SJCRH30 (cell line): ENCODE measurements at regions not wholly inside any gene's neighbourhood (a gene's known extent, or its start where the extent isn't known, plus 50 kb on each side); places are given as distances from the start of the nearest gene placed in this dataset.
A peak's percentile ranks its signal among the peaks of the same experiment; 100 is the strongest.
"Not testable (repeated sequence)": the region's sequence is repeated elsewhere in the genome, so short reads cannot be mapped to it uniquely, and the experiment has no call there.

Source experiments
- DNase-seq, 2 experiments: peaks; one replicate each; pipeline ENCODE4 v3.0.0-alpha.2; 2015 to 2020
- H3K27ac ChIP-seq: fragments of 250-450 bp; sonication (Bioruptor Pico); 2 replicates; pipeline ENCODE4 v1.5.1; 2020; ENCODE audit warnings: mild to moderate bottlenecking, moderate library complexity
- H3K27me3 ChIP-seq: fragments of 250-450 bp; sonication (Bioruptor Pico); 2 replicates; pipeline ENCODE4 v1.5.1; 2020; ENCODE audit warnings: mild to moderate bottlenecking, moderate library complexity
- H3K36me3 ChIP-seq: fragments of 250-450 bp; sonication (Bioruptor Pico); 2 replicates; pipeline ENCODE4 v1.5.1; 2020; ENCODE audit warnings: mild to moderate bottlenecking, moderate library complexity
- H3K4me1 ChIP-seq: fragments of 250-450 bp; sonication (Bioruptor Pico); 2 replicates; pipeline ENCODE4 v1.5.1; 2020; ENCODE audit warnings: mild to moderate bottlenecking, moderate library complexity
- H3K4me3 ChIP-seq: fragments of 250-450 bp; sonication (Bioruptor Pico); 2 replicates; pipeline ENCODE4 v1.5.1; 2020; ENCODE audit warnings: mild to moderate bottlenecking, moderate library complexity
- H3K9me3 ChIP-seq: fragments of 250-450 bp; sonication (Bioruptor Pico); replicated peaks from 2 replicates; pipeline ENCODE4 v1.5.1; 2020; ENCODE audit warnings: mild to moderate bottlenecking, moderate library complexity

DNA sequence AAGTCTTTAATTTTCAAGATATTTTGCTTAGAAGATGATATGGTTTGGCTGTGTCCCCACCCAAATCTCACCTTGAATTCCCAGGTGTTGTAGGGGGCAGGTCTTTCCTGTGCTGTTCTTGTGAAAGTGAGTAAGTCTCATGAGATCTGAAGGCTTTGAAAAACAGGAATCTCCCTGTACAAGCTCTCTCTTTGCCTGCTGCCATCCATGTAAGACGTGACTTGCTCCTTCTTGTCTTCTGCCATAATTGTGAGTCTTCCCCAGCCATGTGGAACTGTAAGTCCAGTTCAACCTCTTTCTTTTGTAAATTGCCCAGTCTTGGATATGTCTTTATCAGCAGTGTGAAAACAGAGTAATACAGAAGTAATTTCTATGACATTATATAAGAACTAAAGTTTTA lies 1255.2 kb upstream of the LRRTM3 start:
- DNase-seq, result not testable (repeated sequence)

DNA sequence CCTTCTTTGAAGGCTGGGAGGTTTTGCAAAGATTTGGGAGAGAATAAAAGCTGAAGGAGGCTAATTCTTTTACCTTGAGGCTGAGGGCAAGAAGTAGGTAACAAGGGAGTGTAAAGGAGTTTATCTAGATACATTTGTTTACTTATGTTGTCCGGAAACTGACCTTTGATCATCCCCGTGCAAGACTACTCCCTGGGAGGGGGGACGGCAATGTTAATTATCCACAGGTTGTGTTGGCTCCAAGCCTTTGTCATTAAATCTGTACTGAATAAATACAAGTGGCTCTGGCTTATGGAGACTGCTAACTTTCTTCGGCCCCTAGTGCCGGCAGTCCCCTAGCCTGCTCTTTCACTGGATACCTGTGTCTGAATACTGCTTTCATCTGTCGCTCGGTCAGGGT lies 1250.6 kb upstream of the LRRTM3 start:
- H3K4me3 ChIP-seq, result no peak overlapping the region
- H3K4me1 ChIP-seq, result peaks cover 5% of the 10 kb centered on the region
- DNase-seq, result no peak
- H3K36me3 ChIP-seq, result no peaks in the 10 kb centered on the region
- H3K9me3 ChIP-seq, result 0 out of 2 replicates have a peak, but pooled peaks cover 3% of the 10 kb centered on the region
- no peak overlapping the region for H3K27ac ChIP-seq
- no peaks in the 10 kb centered on the region for H3K27me3 ChIP-seq

More for the DNA sequence above, 1255.2 kb upstream of the LRRTM3 start:
- H3K4me1 ChIP-seq, H3K27me3 ChIP-seq, H3K4me3 ChIP-seq, H3K36me3 ChIP-seq, H3K9me3 ChIP-seq: not testable (repeated sequence)
- H3K27ac ChIP-seq, result peak overlapping the region; percentile 31

DNA sequence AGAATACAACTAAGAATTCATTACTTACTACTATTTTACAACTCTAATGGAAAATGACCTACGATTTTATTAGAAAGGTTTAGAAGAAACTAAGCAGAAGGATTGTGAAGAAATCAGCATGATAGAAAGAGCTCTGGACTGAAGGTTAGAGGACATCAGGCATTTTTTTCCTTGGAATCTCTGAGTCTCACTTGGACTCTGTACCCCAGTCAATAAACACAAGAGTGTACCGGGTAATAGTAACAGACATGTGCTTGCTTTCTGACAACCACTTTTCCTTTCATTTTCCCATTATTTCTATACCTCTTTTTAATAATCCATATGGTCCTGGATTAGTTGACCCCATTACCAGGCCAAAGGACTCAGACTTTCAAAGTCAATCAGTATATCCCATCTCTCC lies 1240.9 kb upstream of the LRRTM3 start:
- no peak for DNase-seq
- no peak overlapping the region for H3K4me3 ChIP-seq

DNA sequence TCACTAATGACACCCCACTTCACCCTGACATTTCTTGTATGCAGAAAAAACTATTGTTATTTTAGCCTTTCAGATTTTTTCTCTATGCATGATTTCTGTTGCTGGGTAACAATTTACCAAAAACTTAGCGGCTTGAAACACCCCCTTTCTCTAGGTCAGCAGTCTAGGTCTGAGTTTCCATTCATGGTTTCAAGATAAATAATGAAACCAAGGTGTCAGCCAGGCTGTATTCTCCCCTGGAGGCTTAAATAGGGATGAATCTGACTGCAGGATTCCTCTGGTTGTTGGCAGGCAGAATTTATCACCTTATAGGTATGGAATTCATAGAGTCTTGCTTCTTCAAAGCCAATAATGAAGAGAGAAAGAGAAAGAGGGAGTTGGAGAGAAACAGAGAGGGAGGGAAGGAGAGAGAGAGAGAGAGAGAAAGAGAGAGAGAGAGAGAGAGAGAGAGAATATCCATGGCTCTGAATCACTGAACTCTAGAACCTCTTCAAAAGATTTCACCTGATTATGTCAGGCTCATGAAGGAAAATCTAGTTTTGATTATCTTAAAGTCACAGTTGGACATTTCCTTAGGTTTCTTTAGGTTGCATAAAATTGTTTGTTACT lies 1224.6 kb upstream of the LRRTM3 start:
- no peak overlapping the region for H3K27ac ChIP-seq
- DNase-seq, result no peak
- no peaks in the 10 kb centered on the region for H3K36me3 ChIP-seq
- no peaks in the 10 kb centered on the region for H3K9me3 ChIP-seq
- no peaks in the 10 kb centered on the region for H3K27me3 ChIP-seq
- no peaks in the 10 kb centered on the region for H3K4me1 ChIP-seq
- H3K4me3 ChIP-seq, result no peak overlapping the region

More for the DNA sequence above, 1240.9 kb upstream of the LRRTM3 start:
- Histone ChIP-seq H3K27me3 (no peaks in the 10 kb centered on the region), H3K36me3 (no peaks in the 10 kb centered on the region), H3K27ac (no peak overlapping the region), H3K9me3 (no peaks in the 10 kb centered on the region), H3K4me1 (no peaks in the 10 kb centered on the region)

DNA sequence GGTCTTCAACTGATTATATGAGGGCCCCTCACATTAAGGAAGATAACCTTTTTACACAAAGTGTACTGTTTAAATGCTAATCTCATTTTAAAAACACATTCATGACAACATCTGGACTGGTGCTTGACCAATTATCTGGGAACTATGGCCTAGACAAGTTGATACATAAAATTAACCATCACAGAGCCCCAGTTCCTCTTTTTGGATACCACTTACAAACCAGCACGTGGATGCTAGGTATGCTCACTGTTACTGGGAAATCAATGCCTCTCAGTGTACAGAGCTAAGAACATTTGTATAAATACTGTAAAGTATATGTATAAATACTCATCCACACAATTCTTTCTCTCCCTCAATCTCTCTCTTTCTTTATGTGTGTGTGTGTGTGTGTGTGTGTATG lies 1217.8 kb upstream of the LRRTM3 start:
- no peaks in the 10 kb centered on the region for H3K4me1 ChIP-seq
- no peak overlapping the region for H3K27ac ChIP-seq
- no peaks in the 10 kb centered on the region for H3K9me3 ChIP-seq
- H3K27me3 ChIP-seq, result no peaks in the 10 kb centered on the region
- DNase-seq, result no peak
- no peaks in the 10 kb centered on the region for H3K36me3 ChIP-seq
- H3K4me3 ChIP-seq, result no peak overlapping the region

DNA sequence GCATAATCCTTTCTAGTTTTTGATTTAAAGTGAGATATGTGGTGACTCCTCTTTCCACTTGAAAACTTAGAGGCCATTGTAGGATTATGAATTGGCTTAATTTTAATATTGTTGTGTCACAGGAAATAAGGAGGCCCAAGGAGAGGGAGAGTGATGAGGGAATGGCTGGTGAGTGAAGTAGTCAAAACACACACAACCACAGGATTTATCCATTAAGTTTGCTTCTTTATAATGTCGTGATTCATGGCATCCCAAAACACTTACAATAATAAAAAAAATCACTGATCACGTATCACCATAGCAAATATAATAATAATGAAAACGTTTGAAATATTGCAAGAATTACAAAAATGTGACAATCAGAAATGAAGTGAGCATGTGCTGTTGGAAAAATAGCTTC lies 1215.5 kb upstream of the LRRTM3 start:
- H3K27ac ChIP-seq, result no peak overlapping the region
- no peak for DNase-seq
- no peak overlapping the region for H3K4me3 ChIP-seq
- H3K4me1 ChIP-seq, result no peaks in the 10 kb centered on the region
- H3K9me3 ChIP-seq, result no peaks in the 10 kb centered on the region
- H3K36me3 ChIP-seq, result no peaks in the 10 kb centered on the region
- no peaks in the 10 kb centered on the region for H3K27me3 ChIP-seq

DNA sequence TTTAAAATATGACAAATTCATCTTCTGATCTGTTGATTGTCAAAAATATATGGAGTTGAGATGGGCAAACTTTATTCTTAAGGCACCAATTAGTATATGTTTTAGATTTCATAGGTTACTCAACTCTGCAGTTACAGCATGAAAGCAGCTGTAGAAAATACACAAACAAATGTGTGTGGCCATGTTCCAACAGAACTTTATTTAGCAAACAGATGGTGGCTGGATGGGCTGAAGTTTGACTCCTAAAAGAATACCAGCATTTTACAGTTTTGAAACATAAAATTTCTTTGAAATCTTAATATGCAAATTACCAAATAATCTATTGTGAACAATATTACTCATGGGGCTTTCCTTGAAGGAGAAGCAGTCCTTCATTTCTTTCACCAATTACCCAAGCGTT lies 1206.0 kb upstream of the LRRTM3 start:
- no peaks in the 10 kb centered on the region for H3K9me3 ChIP-seq
- peak overlapping the region; percentile 27; the same call in 1 of the 2 replicates for H3K27ac ChIP-seq
- DNase-seq, result peak; percentile 3 to 18
- no peaks in the 10 kb centered on the region for H3K36me3 ChIP-seq
- peaks cover 14% of the 10 kb centered on the region; the same call in 1 of the 2 replicates for H3K4me1 ChIP-seq
- no peak overlapping the region for H3K4me3 ChIP-seq
- no peaks in the 10 kb centered on the region for H3K27me3 ChIP-seq

DNA sequence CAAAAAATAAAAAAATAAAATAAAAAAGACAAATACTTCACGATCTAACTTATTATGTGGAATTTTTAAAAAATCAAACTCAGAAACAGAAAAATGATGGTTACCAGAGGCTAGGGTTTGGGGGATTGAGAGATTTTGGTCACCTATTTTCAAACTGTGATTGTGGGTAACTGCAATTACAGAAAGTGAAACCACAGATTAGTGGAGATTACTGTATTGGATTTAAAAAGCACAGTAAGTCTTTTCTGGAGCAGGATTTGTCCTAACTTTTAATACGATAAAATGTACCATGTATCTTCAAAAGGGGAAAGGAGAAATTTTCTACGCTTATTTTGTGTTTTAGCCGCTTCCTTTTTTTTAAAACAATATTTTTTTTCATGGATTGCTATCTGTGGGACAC lies 1204.9 kb upstream of the LRRTM3 start:
- H3K27ac ChIP-seq, result no peak overlapping the region
- no peaks in the 10 kb centered on the region for H3K9me3 ChIP-seq
- no peaks in the 10 kb centered on the region for H3K27me3 ChIP-seq
- peak in 1 of 2 experiments; percentile 20 for DNase-seq
- H3K4me3 ChIP-seq, result no peak overlapping the region
- peaks cover 14% of the 10 kb centered on the region; the same call in 1 of the 2 replicates for H3K4me1 ChIP-seq
- H3K36me3 ChIP-seq, result no peaks in the 10 kb centered on the region

DNA sequence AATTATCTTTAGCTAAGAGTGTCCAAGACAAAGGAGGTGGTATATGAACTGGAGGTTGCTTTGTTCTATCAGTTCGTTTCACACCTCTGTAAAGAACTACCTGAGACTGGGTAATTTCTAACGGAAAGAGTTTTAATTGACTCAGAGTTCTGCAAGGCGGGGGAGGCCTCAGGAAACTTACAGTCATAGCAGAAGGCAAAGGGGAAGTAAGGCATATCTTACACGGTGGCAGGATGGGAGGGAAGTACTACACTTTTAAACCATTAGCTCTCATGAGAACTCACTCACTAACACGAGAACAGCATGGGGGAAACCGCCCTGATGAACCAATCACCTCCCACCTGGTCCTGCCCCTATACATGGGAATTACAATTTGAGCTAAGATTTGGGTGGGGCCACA lies 1202.3 kb upstream of the LRRTM3 start:
- no peaks in the 10 kb centered on the region for H3K27me3 ChIP-seq
- no peaks in the 10 kb centered on the region for H3K9me3 ChIP-seq
- H3K4me3 ChIP-seq, result no peak overlapping the region

DNA sequence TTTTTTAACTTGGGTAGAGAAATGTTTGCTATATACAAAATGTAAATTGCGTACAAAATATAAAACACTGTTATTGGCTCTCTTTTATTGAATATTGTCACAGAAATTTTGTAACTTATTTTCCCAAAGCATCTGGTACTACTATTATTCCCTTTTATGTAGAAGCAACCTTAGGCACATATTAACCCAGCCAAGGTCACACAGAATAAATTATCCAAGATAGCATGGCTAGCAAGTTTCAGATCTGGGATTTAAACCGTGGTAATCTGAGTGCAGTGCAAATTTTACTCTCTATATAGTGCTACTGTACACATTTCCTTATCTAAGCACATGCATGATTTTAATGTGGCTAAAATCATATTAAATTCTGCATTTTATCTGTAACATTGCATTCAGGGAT lies 1190.5 kb upstream of the LRRTM3 start:
- H3K9me3 ChIP-seq, result no peaks in the 10 kb centered on the region
- H3K27ac ChIP-seq, result no peak overlapping the region
- H3K36me3 ChIP-seq, result no peaks in the 10 kb centered on the region
- H3K27me3 ChIP-seq, result no peaks in the 10 kb centered on the region
- H3K4me3 ChIP-seq, result no peak overlapping the region
- H3K4me1 ChIP-seq, result no peaks in the 10 kb centered on the region
- no peak for DNase-seq

More for the DNA sequence above, 1202.3 kb upstream of the LRRTM3 start:
- no peaks in the 10 kb centered on the region for H3K36me3 ChIP-seq
- H3K4me1 ChIP-seq, result peaks cover 14% of the 10 kb centered on the region; the same call in 1 of the 2 replicates
- H3K27ac ChIP-seq, result no peak overlapping the region
- DNase-seq, result no peak

DNA sequence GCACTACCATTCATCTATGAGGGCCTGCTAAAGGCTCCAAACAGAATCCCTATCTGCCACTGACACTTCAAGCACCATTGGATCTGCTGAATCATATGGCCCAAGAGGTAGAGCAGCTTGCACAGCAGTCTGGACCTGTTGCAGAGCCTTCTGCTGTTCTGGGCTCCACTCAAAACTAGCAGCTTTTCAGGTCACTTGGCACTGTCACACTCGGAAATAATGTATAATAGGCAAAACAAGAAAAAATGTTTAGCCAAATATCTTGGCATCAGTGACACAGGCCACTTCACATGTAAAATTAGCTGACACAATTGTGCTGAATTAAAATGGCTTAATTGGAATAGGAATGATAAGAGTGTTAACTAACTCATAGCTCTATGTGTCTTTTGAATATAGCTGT lies 1182.9 kb upstream of the LRRTM3 start:
- Histone ChIP-seq H3K36me3 (no peaks in the 10 kb centered on the region), H3K9me3 (no peaks in the 10 kb centered on the region), H3K4me1 (no peaks in the 10 kb centered on the region), H3K27me3 (no peaks in the 10 kb centered on the region), H3K27ac (no peak overlapping the region), H3K4me3 (no peak overlapping the region)
- DNase-seq, result no peak

DNA sequence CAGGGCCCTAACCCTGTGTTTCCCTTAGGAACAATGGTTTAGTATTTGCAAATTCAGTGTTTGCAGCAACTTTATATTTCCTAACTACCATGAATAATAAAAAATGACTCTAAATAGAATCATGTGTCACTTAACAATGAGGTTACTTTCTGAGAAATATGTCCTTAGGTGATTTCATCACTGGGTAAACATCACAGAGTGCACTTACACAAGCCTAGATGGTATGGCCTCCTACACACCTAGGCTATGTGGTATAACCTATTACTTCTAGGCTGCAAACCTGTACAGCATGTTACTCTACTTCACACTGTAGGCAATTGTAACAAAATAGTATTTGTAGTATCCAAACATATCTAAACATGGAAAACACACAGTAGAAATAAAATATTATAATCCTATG lies 1174.6 kb upstream of the LRRTM3 start:
- Histone ChIP-seq H3K27ac (no peak overlapping the region), H3K9me3 (no peaks in the 10 kb centered on the region), H3K4me3 (no peak overlapping the region), H3K36me3 (no peaks in the 10 kb centered on the region), H3K27me3 (no peaks in the 10 kb centered on the region), H3K4me1 (no peaks in the 10 kb centered on the region)
- DNase-seq, result no peak

DNA sequence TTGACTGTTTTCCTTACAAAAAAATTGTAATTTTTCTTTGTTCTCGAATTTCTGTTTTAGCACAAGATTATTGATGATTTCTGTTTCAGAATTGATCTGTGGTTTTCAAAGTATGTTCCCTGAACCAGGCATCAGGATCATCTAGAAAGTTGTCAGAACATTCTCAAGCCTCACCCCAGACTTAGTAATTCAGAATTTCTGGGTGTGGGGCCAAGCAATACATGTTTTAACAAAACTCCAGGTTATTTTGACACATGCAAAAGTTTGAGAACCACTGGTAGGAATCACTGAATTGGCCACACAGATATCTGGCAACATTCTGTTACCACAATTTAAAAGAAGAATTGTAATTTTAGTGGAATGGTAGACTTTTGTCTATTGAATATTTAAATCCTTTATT lies 1173.9 kb upstream of the LRRTM3 start:
- no peaks in the 10 kb centered on the region for H3K9me3 ChIP-seq
- H3K27me3 ChIP-seq, result no peaks in the 10 kb centered on the region
- no peak overlapping the region for H3K27ac ChIP-seq
- H3K4me3 ChIP-seq, result no peak overlapping the region
- no peaks in the 10 kb centered on the region for H3K4me1 ChIP-seq
- no peak for DNase-seq
- H3K36me3 ChIP-seq, result no peaks in the 10 kb centered on the region

DNA sequence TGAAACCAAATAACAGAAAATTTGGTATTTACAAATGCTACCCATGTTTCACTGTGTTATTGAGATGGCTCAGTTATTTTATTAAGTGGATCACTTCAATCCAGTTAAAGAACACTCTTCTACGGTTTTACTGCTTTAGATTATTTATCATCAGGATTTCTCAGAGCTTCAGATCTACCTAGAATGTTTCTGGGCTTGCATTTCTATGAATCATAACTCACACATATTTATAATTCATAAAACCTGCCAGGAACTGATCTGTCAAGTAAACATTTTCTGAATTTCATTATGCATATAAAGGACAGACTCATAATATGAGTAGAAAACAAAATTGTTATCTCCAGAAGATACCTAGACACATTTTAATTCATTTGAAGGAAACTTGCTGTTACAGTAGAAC lies 1172.3 kb upstream of the LRRTM3 start:
- Histone ChIP-seq H3K27ac (no peak overlapping the region), H3K27me3 (no peaks in the 10 kb centered on the region), H3K36me3 (no peaks in the 10 kb centered on the region), H3K4me3 (no peak overlapping the region), H3K4me1 (no peaks in the 10 kb centered on the region), H3K9me3 (no peaks in the 10 kb centered on the region)
- DNase-seq, result no peak

DNA sequence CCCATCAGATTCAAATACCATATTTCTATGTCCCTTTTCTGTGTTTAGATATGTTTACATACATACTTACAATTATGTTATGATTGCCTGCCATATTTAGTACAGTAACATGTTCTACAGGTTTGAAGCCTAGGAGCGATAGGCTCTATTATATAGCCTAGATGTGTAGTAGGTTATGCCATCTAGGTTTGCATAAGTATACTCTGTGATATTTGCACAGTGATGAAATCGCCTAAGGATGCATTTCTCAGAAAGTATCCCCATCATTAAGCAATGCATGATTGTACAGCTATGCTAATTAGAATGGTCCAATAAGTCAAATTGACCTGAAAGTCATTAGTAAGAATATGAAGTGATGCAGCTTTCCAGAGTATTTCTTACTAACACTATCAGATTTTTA lies 1171.7 kb upstream of the LRRTM3 start:
- no peaks in the 10 kb centered on the region for H3K4me1 ChIP-seq
- no peak overlapping the region for H3K4me3 ChIP-seq
- H3K27me3 ChIP-seq, result no peaks in the 10 kb centered on the region
- no peaks in the 10 kb centered on the region for H3K9me3 ChIP-seq
- no peak overlapping the region for H3K27ac ChIP-seq
- DNase-seq, result no peak
- no peaks in the 10 kb centered on the region for H3K36me3 ChIP-seq

DNA sequence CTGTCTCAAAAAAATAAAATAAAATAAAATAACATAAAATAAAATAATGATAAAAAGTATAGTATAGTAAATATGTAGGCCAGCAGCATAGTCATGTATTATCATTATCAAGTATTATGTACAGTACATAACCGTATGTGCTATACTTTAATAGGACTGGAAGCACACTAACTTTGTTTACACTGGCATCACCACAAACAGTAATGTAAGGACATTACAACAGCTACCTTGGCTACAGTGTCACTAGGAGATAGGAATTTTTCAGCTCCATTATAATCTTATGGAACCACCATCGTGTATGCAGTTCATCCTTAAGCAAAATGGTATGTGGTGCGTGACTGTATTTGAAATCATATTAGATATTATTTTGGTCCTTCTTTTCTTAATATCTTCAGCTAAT lies 1163.5 kb upstream of the LRRTM3 start:
- Histone ChIP-seq H3K4me1 (no peaks in the 10 kb centered on the region), H3K27me3 (no peaks in the 10 kb centered on the region), H3K36me3 (no peaks in the 10 kb centered on the region), H3K4me3 (no peak overlapping the region), H3K27ac (no peak overlapping the region), H3K9me3 (no peaks in the 10 kb centered on the region)
- no peak for DNase-seq
